Kidney tubule cell (primary cell): ENCODE measurements at regions not wholly inside any gene's neighbourhood (a gene's known extent, or its start where the extent isn't known, plus 50 kb on each side); places are given as distances from the start of the nearest gene placed in this dataset.
"Not testable (repeated sequence)": the region's sequence is repeated elsewhere in the genome, so short reads cannot be mapped to it uniquely, and the experiment has no call there.

Experiments
- DNase-seq: peaks from one replicate; pipeline ENCODE4 v3.0.0-alpha.2; 2018; ENCODE audit warnings: low spot score

- no peak for DNase-seq
These were observed 936.7 kb upstream of the NEGR1 start for GRCh38 chr1:73218995-73219546.

- peak; percentile 54 for DNase-seq
These were observed 923.1 kb upstream of the NEGR1 start for GRCh38 chr1:73205294-73205973.

- no peak for DNase-seq
These were observed 915.6 kb upstream of the NEGR1 start for GRCh38 chr1:73197972-73198371.

- no peak for DNase-seq
These were observed 912.6 kb upstream of the NEGR1 start for GRCh38 chr1:73194965-73195364.

GRCh38 chr1:73183581-73183980 lies 901.2 kb upstream of the NEGR1 start:
- not testable (repeated sequence) for DNase-seq

- no peak for DNase-seq
These were observed 898.8 kb upstream of the NEGR1 start for GRCh38 chr1:73181190-73181540.

GRCh38 chr1:73180397-73181189 lies 898.3 kb upstream of the NEGR1 start:
- no peak for DNase-seq

GRCh38 chr1:73176902-73177301 lies 894.6 kb upstream of the NEGR1 start:
- DNase-seq, result peak; percentile 45

- no peak for DNase-seq
These were observed 884.8 kb upstream of the NEGR1 start for GRCh38 chr1:73167009-73167657.

- no peak for DNase-seq
These were observed 880.2 kb upstream of the NEGR1 start for GRCh38 chr1:73162564-73162963.

GRCh38 chr1:73161418-73161817 lies 879.1 kb upstream of the NEGR1 start:
- DNase-seq, result no peak

- DNase-seq, result no peak
These were observed 878.4 kb upstream of the NEGR1 start for GRCh38 chr1:73160759-73161158.

- no peak for DNase-seq
These were observed 862.0 kb upstream of the NEGR1 start for GRCh38 chr1:73144311-73144710.

GRCh38 chr1:73136975-73137374 lies 854.6 kb upstream of the NEGR1 start:
- DNase-seq, result no peak

- no peak for DNase-seq
These were observed 824.6 kb upstream of the NEGR1 start for GRCh38 chr1:73106931-73107330.

GRCh38 chr1:73105755-73106154 lies 823.4 kb upstream of the NEGR1 start:
- DNase-seq, result no peak

- DNase-seq, result no peak
These were observed 822.4 kb upstream of the NEGR1 start for GRCh38 chr1:73104749-73105148.

- no peak for DNase-seq
These were observed 817.9 kb upstream of the NEGR1 start for GRCh38 chr1:73100216-73100615.

GRCh38 chr1:73097917-73098316 lies 815.6 kb upstream of the NEGR1 start:
- no peak for DNase-seq

- DNase-seq, result no peak
These were observed 814.5 kb upstream of the NEGR1 start for GRCh38 chr1:73096841-73097240.

- DNase-seq, result no peak
These were observed 810.0 kb upstream of the NEGR1 start for GRCh38 chr1:73092383-73092782.

GRCh38 chr1:73066866-73067265 lies 784.5 kb upstream of the NEGR1 start:
- no peak for DNase-seq
